Peyer's patch (tissue), 4 donors: ENCODE measurements at regions not wholly inside any gene's neighbourhood (a gene's known extent, or its start where the extent isn't known, plus 50 kb on each side); places are given as distances from the start of the nearest gene placed in this dataset.

Source experiments
- CTCF ChIP-seq, 6 experiments: fragments of 450-650 bp in 4 of 6; fragments of 200-600 bp in 2 of 6; sonication (generic) in 1 of 6; IDR thresholded peaks; one replicate each; pipeline ENCODE4 v1.5.1; 2017 to 2019; ENCODE audit warnings: antibody characterized with exemption in 6 of 6, mild to moderate bottlenecking in 3 of 6, moderate library complexity in 1 of 6
- POLR2A ChIP-seq, 2 donors: fragments of 450-650 bp; IDR thresholded peaks; one replicate each; pipeline ENCODE4 v1.5.1; 2017; ENCODE audit warnings: antibody characterized with exemption in 2 of 2, mild to moderate bottlenecking in 2 of 2, moderate library complexity in 2 of 2

GRCh38 chr20:60474385-60474910, 516.2 kb downstream of the CDH26 start:
- TF ChIP-seq CTCF (IDR thresholded peaks at IDR 0.05) = no peak
- no peak for TF ChIP-seq POLR2A (IDR thresholded peaks at IDR 0.05)
